ENCODE measurements at regions not wholly inside any gene's neighbourhood (a gene's known extent, or its start where the extent isn't known, plus 50 kb on each side); places are given as distances from the start of the nearest gene placed in this dataset.

GRCh38 chr17:71430281-71430680 is 690.5 kb upstream of the SOX9 start:
- no peak overlapping the region for H3K4me3 ChIP-seq (ENCODE audit: low read length)
- peak overlapping the region; percentile 82 for H3K27ac ChIP-seq (ENCODE audit: low read length)
- intact Hi-C loops (cut with micrococcal nuclease), result loop anchor here (10.0 kb wide), 2 partner anchors 315 to 965 kb away; no protein-coding TSS in a partner anchor
- H3K79me2 ChIP-seq (ENCODE audit: low read length), result no peaks in the 10 kb centered on the region
- POLR2A ChIA-PET (ENCODE audit: unreplicated experiment), result no interaction called here
- peaks cover 14% of the 10 kb centered on the region for H3F3A ChIP-seq (ENCODE audit: low read length, unreplicated experiment)
- peak overlapping the region; percentile 8; the same call in 1 of the 2 replicates for H3K9ac ChIP-seq (ENCODE audit: low read length)
- peaks cover 8% of the 10 kb centered on the region; the same call in 1 of the 2 replicates for H3K36me3 ChIP-seq (ENCODE audit: low read depth, low read length)
- H2AFZ ChIP-seq (ENCODE audit: low read length), result peak overlapping the region; percentile 16
- H3K27me3 ChIP-seq (ENCODE audit: low read length), result no peaks in the 10 kb centered on the region
- BruUV-seq (replicated peaks), result no TSS peak
- DNase-seq (peak; percentile 75), ATAC-seq (peak; percentile 74)
- peaks cover 81% of the 10 kb centered on the region for H3K4me1 ChIP-seq (ENCODE audit: insufficient read depth, low read length)
- H3K9me2 ChIP-seq (replicated peaks; ENCODE audit: low read length), result no peaks in the 10 kb centered on the region
- CTCF ChIA-PET, result no interaction called here
- H4K20me1 ChIP-seq (ENCODE audit: low read length), result no peaks in the 10 kb centered on the region
- H3K4me2 ChIP-seq (ENCODE audit: low read length), result peak overlapping the region; percentile 14
- TF ChIP-seq EZH2 (IDR thresholded peaks at IDR 0.05; ENCODE audit: low read length, unreplicated experiment) (no peak), CTCF (conservative IDR thresholded peaks at IDR 0.05; ENCODE audit: low read depth, low read length) (no peak), EZH2phosphoT487 (IDR thresholded peaks at IDR 0.05; ENCODE audit: borderline replicate concordance, low read length) (no peak)
- peaks cover 7% of the 10 kb centered on the region; the same call in 1 of the 2 replicates for H3K9me3 ChIP-seq (ENCODE audit: low read length)

DNA sequence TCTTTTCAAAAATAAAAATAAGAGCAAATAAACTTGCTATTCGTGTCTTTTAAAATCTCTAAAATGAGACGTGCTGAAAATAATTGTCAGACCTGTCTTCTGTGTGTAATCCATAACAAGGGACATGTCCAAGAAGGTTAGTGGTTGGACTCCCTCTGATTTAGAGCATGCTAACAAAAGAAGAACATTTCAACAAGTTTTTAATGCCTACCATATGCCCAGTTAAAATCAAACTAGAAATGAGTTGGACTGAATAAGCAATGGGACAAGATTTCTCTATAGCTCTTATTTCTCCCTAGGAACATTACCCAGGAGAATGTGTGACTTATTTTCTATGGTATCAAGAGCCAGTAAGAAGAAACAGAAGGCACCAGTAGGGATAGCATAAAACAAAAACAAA is 689.7 kb upstream of the SOX9 start:
- H3K27me3 ChIP-seq (ENCODE audit: low read length), result no peaks in the 10 kb centered on the region
- no peak for ATAC-seq
- peaks cover 8% of the 10 kb centered on the region; the same call in 1 of the 2 replicates for H3K36me3 ChIP-seq (ENCODE audit: low read depth, low read length)
- H3K9me2 ChIP-seq (replicated peaks; ENCODE audit: low read length), result no peaks in the 10 kb centered on the region
- H4K20me1 ChIP-seq (ENCODE audit: low read length), result no peaks in the 10 kb centered on the region
- CTCF ChIA-PET, result no interaction called here
- DNase-seq, result no peak
- no peak overlapping the region for H3K4me3 ChIP-seq (ENCODE audit: low read length)
- H3F3A ChIP-seq (ENCODE audit: low read length, unreplicated experiment), result peaks cover 10% of the 10 kb centered on the region
- H3K79me2 ChIP-seq (ENCODE audit: low read length), result no peaks in the 10 kb centered on the region
- H3K4me2 ChIP-seq (ENCODE audit: low read length), result no peak overlapping the region
- peaks cover 73% of the 10 kb centered on the region for H3K4me1 ChIP-seq (ENCODE audit: insufficient read depth, low read length)
- POLR2A ChIA-PET (ENCODE audit: unreplicated experiment), result no interaction called here
- H3K27ac ChIP-seq (ENCODE audit: low read length), result peak overlapping the region; percentile 82
- TF ChIP-seq EZH2phosphoT487 (IDR thresholded peaks at IDR 0.05; ENCODE audit: borderline replicate concordance, low read length) (no peak), EZH2 (IDR thresholded peaks at IDR 0.05; ENCODE audit: low read length, unreplicated experiment) (no peak), CTCF (conservative IDR thresholded peaks at IDR 0.05; ENCODE audit: low read depth, low read length) (no peak)
- H3K9ac ChIP-seq (ENCODE audit: low read length), result peak overlapping the region; percentile 32; the same call in 1 of the 2 replicates
- intact Hi-C loops (cut with micrococcal nuclease), result loop anchor here (10.0 kb wide), 2 partner anchors 316 to 964 kb away; no protein-coding TSS in a partner anchor
- no TSS peak for BruUV-seq (replicated peaks)
- no peak overlapping the region for H2AFZ ChIP-seq (ENCODE audit: low read length)
- H3K9me3 ChIP-seq (ENCODE audit: low read length), result peaks cover 7% of the 10 kb centered on the region; the same call in 1 of the 2 replicates
